IPS DF 19.7 (cell line): ENCODE measurements at regions not wholly inside any gene's neighbourhood (a gene's known extent, or its start where the extent isn't known, plus 50 kb on each side); places are given as distances from the start of the nearest gene placed in this dataset.
"Not testable (repeated sequence)": the region's sequence is repeated elsewhere in the genome, so short reads cannot be mapped to it uniquely, and the experiment has no call there.

ENCODE experiments used
- DNase-seq: peaks from one replicate; pipeline ENCODE4 v3.0.0-alpha.2; 2013; ENCODE audit warnings: low read depth, low spot score

- no peak for DNase-seq
These were observed 256.3 kb upstream of the IRF2BP2 start for GRCh38 chr1:234866007-234866866.

GRCh38 chr1:234865171-234866006, 255.4 kb upstream of the IRF2BP2 start:
- DNase-seq: no peak

- no peak for DNase-seq
These were observed 254.1 kb upstream of the IRF2BP2 start for GRCh38 chr1:234864116-234864515.

- no peak for DNase-seq
These were observed 253.6 kb upstream of the IRF2BP2 start for GRCh38 chr1:234863551-234863971.

DNA sequence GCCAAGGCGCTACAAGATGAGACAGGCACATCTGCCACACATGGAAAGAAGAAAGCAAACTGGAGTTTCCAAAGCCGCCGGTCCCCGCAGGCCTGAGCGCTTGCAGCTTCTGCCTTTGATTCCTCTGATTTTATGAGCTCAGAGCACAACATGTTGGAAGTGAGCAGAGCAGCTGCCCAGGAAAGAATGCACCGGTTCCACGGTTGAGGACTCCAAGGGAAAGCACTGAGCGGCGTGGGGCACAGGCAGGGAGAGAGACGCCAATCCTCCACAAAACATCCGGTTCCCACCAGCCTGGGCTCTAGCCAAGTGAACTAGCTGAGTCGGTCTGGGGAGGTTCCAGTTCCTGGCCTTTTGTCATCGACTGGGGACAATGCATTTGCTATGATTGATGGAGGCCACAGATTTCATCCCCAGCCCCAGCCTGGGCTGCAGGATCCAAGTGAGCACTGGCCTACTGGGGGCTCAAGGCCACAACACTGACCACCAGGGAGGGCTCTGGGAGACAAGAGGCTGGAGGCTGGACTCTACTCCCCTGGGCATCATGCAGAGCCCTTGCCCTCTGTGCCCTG, 253.1 kb upstream of the IRF2BP2 start:
- no peak for DNase-seq

DNA sequence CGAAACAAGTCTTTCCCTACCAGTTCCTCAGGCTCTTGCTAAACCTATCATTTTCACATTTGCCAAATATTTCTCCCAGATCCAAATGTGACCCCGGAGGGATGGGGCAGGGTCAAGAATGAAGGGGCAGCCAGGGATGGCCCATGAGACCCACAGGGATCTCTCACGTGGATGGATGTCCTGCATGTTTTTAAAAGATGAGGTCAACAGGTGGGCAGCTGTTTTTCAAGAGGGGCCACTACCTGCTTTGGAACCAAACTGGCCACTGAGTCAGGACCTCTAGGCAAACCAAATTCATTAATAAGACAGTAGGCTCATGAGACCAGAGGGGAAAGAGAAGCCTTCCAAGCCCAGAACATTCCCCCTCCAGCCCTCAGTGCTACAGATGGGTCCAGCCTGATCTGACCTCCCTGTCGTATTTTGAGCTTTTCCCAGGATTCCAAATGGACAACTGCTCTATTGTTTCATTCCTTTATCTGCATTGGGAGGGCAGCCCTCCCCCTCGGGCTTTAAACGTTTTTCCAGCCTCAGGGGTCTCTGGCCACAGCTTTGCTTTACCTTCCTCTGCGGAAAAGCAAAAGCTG, 252.5 kb upstream of the IRF2BP2 start:
- no peak for DNase-seq

DNA sequence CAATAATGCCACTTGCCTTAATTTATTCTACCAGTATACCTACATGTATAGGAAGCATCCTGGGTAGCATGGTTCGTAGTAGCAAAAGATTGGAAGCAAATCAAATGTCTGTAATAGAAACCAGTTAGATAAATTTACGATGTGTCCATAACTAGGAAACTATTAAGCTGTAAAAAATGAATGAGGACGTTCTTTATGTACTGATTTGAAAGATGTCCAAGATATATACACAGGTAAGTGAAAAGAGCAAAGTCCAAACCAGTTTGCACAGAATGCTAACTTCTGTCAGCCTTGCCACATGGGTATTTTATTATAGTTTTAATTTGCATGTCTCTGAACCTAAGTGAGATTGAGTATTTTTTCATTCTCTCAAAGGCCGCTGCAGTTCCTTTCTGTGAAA, 251.8 kb upstream of the IRF2BP2 start:
- DNase-seq: no peak

DNA sequence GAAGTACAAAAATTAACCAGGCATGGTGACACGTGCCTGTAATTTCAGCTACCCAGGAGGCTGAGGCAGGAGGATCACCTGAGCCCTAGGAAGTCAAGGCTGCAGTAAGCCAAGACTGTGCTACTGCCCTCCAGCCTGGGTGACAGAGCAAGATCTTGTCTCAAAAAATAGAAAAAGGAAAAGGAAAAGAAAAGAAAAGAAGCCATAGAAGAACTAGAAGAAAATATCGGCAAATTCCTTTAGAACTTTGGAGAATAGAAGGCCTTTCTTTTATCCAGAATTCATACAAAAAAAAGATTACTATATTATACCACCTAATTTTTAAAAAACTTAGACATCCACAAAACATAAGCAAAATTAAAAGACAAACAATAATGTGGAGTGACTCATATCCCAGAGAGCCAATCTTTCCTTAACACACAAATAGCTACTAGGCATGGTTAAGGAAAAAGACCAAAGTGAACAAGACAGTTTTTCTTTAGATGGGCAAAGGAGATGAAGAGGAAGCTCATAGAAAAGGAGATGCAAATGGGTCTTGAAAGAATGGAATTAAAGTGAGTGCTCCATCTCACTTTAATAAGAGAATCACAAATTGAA, 251.1 kb upstream of the IRF2BP2 start:
- no peak for DNase-seq

DNA sequence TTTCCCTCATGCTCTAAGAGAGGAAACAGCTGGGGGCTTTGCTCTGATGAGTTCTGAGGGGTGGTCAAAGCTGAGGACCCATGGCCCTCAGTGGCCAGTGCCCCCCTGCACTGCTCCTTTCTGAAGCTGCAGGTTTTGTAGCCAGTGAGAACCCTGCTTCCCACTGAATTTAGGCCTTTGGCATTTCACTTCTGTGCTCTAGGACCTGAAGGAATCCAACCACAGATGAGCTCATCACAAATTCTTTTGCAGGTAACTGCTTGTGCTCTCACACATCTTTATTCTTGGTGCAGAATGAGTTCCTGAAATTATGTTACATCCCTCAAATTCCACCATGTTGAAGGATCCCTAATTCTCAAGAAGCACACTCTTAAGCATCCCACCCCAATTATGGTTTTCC, 248.7 kb upstream of the IRF2BP2 start:
- DNase-seq: no peak

GRCh38 chr1:234856845-234857245, 246.9 kb upstream of the IRF2BP2 start:
- DNase-seq: no peak

- no peak for DNase-seq
These were observed 245.9 kb upstream of the IRF2BP2 start for GRCh38 chr1:234855851-234856250.

GRCh38 chr1:234854645-234855039, 244.7 kb upstream of the IRF2BP2 start:
- no peak for DNase-seq

DNA sequence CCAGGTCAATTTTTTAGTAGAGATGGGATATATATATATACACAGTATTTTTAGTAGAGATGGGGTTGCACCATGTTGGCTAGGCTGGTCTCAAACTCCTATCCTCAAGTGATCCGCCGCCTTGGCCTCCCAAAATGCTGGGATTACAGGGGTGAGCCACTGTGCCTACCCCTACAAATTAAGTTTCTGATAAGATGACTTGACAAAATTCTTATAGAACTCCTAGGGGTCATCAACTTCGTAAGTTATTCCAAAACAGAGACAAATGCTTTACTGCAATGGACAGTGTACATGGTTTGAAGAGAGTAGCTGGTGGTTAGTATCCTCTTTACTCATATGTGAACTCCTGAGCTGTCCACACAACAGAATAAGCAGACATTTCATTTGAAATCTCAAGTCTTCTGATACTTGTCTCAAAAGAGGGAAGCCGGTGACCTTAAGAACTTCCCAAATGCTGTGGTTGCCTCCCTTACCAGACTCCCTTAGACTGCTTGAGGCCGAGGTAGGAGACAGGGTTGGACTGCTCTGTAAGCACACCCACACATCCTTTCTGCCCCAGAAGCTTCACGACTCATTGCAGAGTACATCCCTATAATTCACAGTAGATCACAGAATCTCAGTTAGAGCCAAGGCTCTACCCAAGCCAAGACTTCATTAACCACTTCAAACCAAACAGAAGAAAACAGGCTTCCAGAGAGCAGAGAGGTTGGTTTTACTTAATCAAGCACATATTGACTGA, 244.1 kb upstream of the IRF2BP2 start:
- DNase-seq: no peak

DNA sequence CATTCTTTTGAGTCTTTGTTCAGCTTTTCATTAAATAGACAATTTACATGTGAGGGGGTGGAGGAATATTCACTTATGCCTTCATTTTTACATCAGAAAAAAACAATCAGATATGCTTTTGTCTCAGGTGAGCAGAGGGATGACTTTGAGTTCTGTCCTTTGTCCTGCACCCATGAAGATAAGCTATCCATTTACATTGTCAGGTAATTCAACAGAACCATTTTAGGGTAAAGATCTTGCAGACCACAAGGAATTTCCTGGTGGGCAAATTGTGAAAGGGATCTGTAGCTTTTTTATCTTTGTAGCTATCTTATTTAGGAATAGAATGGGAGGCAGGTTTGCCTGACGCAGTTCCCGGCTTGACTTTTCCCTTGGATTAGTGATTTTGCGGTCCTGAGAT, 242.7 kb upstream of the IRF2BP2 start:
- no peak for DNase-seq

DNA sequence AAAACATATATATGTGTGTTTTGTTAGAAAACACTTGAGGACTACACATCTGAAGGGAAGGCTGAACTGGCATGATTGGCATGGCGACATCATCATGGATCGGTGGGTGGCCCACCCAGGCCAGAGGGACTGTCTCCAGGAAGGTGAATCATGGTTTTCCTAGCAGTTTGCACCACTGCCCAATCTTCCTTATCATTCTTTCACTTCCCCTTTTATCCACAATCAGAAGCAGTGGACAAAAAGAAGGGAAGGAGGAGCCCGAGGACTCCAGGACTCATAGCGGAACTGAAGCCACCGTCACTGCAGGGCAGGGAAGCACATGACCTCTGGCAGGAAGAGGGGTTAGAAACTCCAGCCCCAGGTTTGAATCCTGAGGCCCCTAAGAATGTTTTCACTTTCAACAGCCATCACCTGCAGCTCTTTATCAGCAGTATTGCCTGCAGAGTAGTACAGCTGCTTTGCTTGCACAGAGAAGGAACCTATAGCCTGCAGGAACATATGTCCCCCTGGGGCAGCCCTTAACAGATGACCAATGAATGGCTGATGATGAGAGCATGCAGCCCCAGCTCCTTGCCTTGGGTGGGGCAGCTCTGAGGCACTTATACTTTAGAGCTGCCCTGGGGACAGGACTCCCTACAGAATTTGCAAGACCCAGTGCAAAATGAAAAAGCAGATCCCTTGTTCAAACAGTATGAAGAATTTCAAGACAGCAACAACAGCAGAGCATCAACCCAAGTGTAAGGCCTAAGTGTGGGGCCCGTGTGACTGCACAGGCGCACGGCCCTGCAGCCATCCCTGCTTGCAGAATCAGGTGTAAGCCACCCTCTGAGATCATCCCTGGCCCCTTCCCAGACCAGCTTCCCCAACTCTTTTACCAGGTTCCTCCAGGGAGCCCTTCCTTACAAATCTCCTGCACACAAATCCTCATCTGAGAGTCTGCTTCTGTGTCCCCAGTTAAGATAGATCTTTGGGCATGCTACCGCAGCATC, 241.8 kb upstream of the IRF2BP2 start:
- DNase-seq: no peak

DNA sequence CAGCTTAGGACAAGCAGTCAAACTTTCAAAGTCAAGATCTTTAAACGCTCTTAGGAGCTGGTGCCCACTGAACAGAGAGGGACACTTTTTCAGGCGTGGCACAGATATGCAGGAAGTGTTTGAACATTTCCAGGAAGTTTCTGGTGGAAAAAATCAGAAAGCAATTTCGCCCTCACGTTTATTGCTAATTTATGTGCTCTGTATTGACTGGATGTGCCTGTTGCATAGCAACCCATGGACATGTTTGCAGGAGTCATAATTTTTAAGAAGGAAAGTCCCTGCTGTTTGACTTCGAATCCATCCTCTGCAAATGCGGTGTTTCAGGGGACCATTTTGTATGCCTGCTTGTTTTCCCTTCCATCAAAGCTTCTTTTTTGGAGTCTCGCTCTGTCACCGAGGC, 239.9 kb upstream of the IRF2BP2 start:
- DNase-seq: no peak

DNA sequence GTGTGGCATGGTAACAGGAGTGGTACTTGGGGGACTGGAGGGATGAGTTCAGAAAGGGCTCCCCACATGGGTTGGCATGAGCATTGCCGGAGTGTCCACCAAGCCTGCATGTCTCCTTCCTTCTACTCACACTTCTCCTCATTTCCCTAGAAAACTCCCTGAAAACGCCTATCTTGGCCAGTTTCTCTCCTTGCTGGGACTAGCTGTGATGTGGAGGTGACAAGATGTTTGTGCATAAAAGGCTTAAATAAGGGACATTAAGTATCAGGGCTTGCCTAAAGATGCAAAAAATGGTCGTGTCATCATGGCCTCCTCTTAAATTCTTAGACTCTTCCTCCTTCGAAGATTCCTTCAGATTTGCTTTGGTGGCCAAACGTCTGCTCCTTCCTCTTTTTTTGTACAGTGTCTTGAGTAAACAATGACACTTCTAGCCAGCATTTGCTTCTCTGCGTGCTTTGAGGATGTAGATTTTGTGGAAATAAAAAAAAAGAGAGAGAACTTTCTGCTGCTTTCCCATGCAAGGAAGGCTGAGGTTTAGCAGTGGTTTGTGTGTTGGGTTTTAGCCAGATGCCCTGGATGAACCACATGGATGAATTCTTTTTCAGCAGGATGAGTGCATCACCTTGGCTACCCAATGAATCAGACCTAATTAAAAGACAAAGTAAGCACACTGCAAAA, 239.1 kb upstream of the IRF2BP2 start:
- no peak for DNase-seq

DNA sequence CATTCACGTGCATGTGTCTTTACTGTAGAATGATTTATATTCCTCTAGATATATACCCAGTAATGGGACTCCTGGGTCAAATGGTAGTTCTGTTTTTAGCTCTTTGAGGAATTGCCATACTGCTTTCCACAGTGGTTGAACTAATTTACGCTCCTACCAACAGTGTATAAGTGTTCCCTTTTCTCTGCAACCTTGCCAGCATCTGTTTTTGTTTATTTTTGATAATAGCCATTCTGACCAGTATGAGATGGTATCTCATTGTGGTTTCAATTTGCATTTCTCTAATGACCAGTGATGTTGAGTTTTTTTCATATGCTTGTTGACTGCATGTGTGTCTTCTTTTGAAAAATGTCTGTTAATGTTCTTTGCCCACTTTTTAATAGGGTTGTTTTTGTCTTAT, 236.8 kb upstream of the IRF2BP2 start:
- DNase-seq: not testable (repeated sequence)

DNA sequence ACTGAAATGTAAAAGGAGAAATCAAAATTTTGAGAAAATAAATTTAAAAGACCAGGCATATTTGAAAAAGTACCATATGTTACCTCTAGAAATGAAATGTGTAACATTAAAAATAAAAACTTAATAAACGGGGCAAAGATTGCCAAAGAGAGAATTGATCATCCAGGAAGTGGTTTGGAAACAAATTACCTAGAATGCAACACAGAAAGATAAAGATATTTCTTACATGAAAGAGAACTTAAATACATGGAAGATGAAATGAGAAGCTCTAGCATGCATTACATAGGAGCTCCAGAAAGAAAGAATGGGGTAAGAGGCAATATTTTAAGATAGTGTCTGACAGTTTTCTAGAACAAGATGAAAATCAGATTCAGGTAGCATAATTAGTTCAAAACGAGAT, 235.9 kb upstream of the IRF2BP2 start:
- no peak for DNase-seq
